GM12878 (cell line): ENCODE measurements at regions not wholly inside any gene's neighbourhood (a gene's known extent, or its start where the extent isn't known, plus 50 kb on each side); places are given as distances from the start of the nearest gene placed in this dataset.

Experiments used
- ATAC-seq: fragments of 200-7000 bp; cut with Tn5 transposase; 3 replicates; pipeline ENCODE4 v1.9.1; 2020; ENCODE audit warnings: mild to moderate bottlenecking, moderate library complexity
- BruUV-seq: library from RNA; stranded (reverse); fragments of 400-500 nt; replicated peaks from 2 replicates; lab custom pipeline; 2021; lab: Mats Ljungman, UMichigan
- CTCF ChIA-PET: fragments of 300-600 bp; sonication (Branson Sonifier 250); formaldehyde crosslinking; extraction: SDS; loops from one replicate; lab custom pipeline; 2021; ENCODE audit warnings: inconsistent platforms; lab: Yijun Ruan, JAX
- POLR2A ChIA-PET: fragments of 350-600 bp; formaldehyde crosslinking; extraction: SDS; loops from one replicate; lab custom pipeline; 2021; ENCODE audit warnings: inconsistent platforms; lab: Charles Lee
- RAD21 ChIA-PET: fragments of 300-600 bp; sonication (Branson Sonifier 250); formaldehyde crosslinking; loops from one replicate; lab custom pipeline; 2023; ENCODE audit warnings: antibody characterized with exemption; ENCODE audit not compliant: unreplicated experiment; lab: Charles Lee
- SMC1A ChIA-PET: fragments of 300-600 bp; sonication (Branson Sonifier 250); formaldehyde crosslinking; loops from one replicate; lab custom pipeline; 2023; ENCODE audit not compliant: unreplicated experiment, uncharacterized antibody; lab: Charles Lee
- DNase-seq: peaks from one replicate; pipeline ENCODE4 v3.0.0-alpha.2; 2011; ENCODE audit warnings: low read depth, low spot score
- FAIRE-seq: peaks from 3 replicates; lab custom pipeline; 2011; peaks lifted over from hg19 to GRCh38; lab: Jason Lieb, UNC
- H2AFZ ChIP-seq: 2 replicates; pipeline ENCODE4 v1.6.0; 2011; ENCODE audit warnings: low read depth, low read length, control low read depth; ENCODE audit not compliant: control insufficient read depth
- H3K27ac ChIP-seq: 2 replicates; pipeline ENCODE4 v1.5.1; 2011; ENCODE audit warnings: control low read depth; ENCODE audit not compliant: control insufficient read depth, insufficient read depth
- H3K27me3 ChIP-seq, 2 experiments: replicated peaks in 1 of 2; 2 replicates each; pipeline versions ENCODE4 v1.6.0 to v1.6.1; 2011; ENCODE audit warnings: low read length in 1 of 2; ENCODE audit not compliant: control insufficient read depth in 2 of 2, insufficient read depth in 2 of 2
- H3K36me3 ChIP-seq, 2 experiments: 2 replicates each; pipeline ENCODE4 v1.5.1; 2011; ENCODE audit warnings: low read length in 1 of 2; ENCODE audit not compliant: control insufficient read depth in 2 of 2, insufficient read depth in 2 of 2
- H3K4me1 ChIP-seq: 2 replicates; pipeline ENCODE4 v1.6.1; 2011; ENCODE audit warnings: mild to moderate bottlenecking, low read length, moderate library complexity, mixed read lengths; ENCODE audit not compliant: control insufficient read depth, insufficient read depth
- H3K4me2 ChIP-seq: 2 replicates; pipeline ENCODE4 v1.6.0; 2011; ENCODE audit warnings: control low read depth; ENCODE audit not compliant: control insufficient read depth, insufficient read depth
- H3K4me3 ChIP-seq: fragments of 200-600 bp; sonication (generic); 2 replicates; pipeline ENCODE4 v1.5.1; 2016
- H3K79me2 ChIP-seq: 2 replicates; pipeline ENCODE4 v1.6.0; 2011; ENCODE audit warnings: low read length; ENCODE audit not compliant: control insufficient read depth, insufficient read depth
- H3K9ac ChIP-seq: 2 replicates; pipeline ENCODE4 v1.8.0; 2011; ENCODE audit warnings: low read length, control low read depth, mixed read lengths; ENCODE audit not compliant: control insufficient read depth, insufficient read depth
- H3K9me3 ChIP-seq: replicated peaks from 3 replicates; pipeline ENCODE4 v1.5.1; 2011; ENCODE audit warnings: mild to moderate bottlenecking, low read length; ENCODE audit not compliant: control insufficient read depth, insufficient read depth
- H4K20me1 ChIP-seq: 2 replicates; pipeline ENCODE4 v1.6.0; 2011; ENCODE audit not compliant: control insufficient read depth, insufficient read depth
- EP300 ChIP-seq, 2 experiments: fragments of 150-350 bp in 1 of 2; IDR thresholded peaks; 2 replicates each; pipeline ENCODE4 v1.6.1; 2011 to 2012; ENCODE audit warnings: low read depth in 2 of 2, low read length in 2 of 2, borderline replicate concordance in 1 of 2, improper control_type of control experiment in 1 of 2, inconsistent platforms in 1 of 2; ENCODE audit not compliant: control insufficient read depth in 1 of 2
- HDAC2 ChIP-seq: fragments of 200-600 bp; sonication (generic); IDR thresholded peaks from 2 replicates; pipeline ENCODE4 v1.6.1; 2017
- IKZF1 ChIP-seq: fragments of 450-650 bp; conservative IDR thresholded peaks from 2 replicates; pipeline ENCODE4 v1.6.1; 2017; ENCODE audit warnings: antibody characterized with exemption, mild to moderate bottlenecking
- MEF2B ChIP-seq: fragments of 450-650 bp; IDR thresholded peaks from 2 replicates; pipeline ENCODE4 v1.6.1; 2018; ENCODE audit warnings: mild to moderate bottlenecking, moderate library complexity; ENCODE audit not compliant: partially characterized antibody, poor library complexity, severe bottlenecking
- MXI1 ChIP-seq: fragments of 150-350 bp; IDR thresholded peaks from 2 replicates; pipeline ENCODE4 v1.6.1; 2011; ENCODE audit warnings: low read depth, mild to moderate bottlenecking, inconsistent platforms, low read length, improper control_type of control experiment
- MYC ChIP-seq: IDR thresholded peaks from 2 replicates; pipeline ENCODE4 v1.6.1; 2011; ENCODE audit warnings: mild to moderate bottlenecking, low read length, moderate library complexity, inconsistent platforms; ENCODE audit not compliant: insufficient read depth, insufficient replicate concordance, insufficient read length, severe bottlenecking
- PAX8 ChIP-seq: fragments of 450-650 bp; IDR thresholded peaks from 2 replicates; pipeline ENCODE4 v1.6.1; 2017; ENCODE audit warnings: mild to moderate bottlenecking, moderate library complexity
- POLR2AphosphoS5 ChIP-seq: IDR thresholded peaks from 2 replicates; pipeline ENCODE4 v1.6.1; 2011; ENCODE audit warnings: mild to moderate bottlenecking, low read length, inconsistent platforms
- RB1 ChIP-seq: fragments of 450-650 bp; formaldehyde crosslinking; IDR thresholded peaks from 2 replicates; pipeline ENCODE4 v1.6.1; 2017; ENCODE audit warnings: mild to moderate bottlenecking, borderline replicate concordance
- SIX5 ChIP-seq: IDR thresholded peaks from 2 replicates; pipeline ENCODE4 v1.6.1; 2011; ENCODE audit warnings: mild to moderate bottlenecking, low read depth, low read length, moderate library complexity; ENCODE audit not compliant: severe bottlenecking
- TAF1 ChIP-seq: IDR thresholded peaks from 2 replicates; pipeline ENCODE4 v1.6.1; 2011; ENCODE audit warnings: mild to moderate bottlenecking, low read depth, low read length, borderline replicate concordance
- TCF12 ChIP-seq: IDR thresholded peaks from 2 replicates; pipeline ENCODE4 v1.6.1; 2011; ENCODE audit warnings: low read depth, mild to moderate bottlenecking, low read length
- ZNF274 ChIP-seq: IDR thresholded peaks from one replicate; pipeline ENCODE4 v1.8.0; 2011; ENCODE audit not compliant: insufficient read length, insufficient read depth
- ZSCAN29 ChIP-seq: fragments of 450-650 bp; IDR thresholded peaks from 2 replicates; pipeline ENCODE4 v1.6.1; 2017; ENCODE audit warnings: mild to moderate bottlenecking, moderate library complexity
- WGBS: methylation state at CpG from one replicate; pipeline ENCODE4 v1.1.6; 2016; ENCODE audit warnings: low lambda C conversion rate; ENCODE audit not compliant: insufficient replicate concordance, insufficient coverage; ENCODE audit errors: missing lambda C conversion rate; 5-methylcytosine and 5-hydroxymethylcytosine counted together
- in situ Hi-C: fragments of 300-500 bp; cut with MboI; formaldehyde crosslinking; loops from 9 replicates; pipeline ENCODE4 v1.14.3; 2018; ENCODE audit warnings: mixed read lengths
- intact Hi-C: fragments of 100-400 bp; cut with micrococcal nuclease; formaldehyde crosslinking; loops from one replicate; pipeline ENCODE4 v1.14.2; 2022; ENCODE audit not compliant: unreplicated experiment
- TF ChIP-seq, protein P1 (sequence below): fragments of 450-650 bp; conservative IDR thresholded peaks from 2 replicates; pipeline ENCODE4 v1.6.1; 2017; ENCODE audit warnings: mild to moderate bottlenecking, moderate library complexity
- TF ChIP-seq, protein P2 (sequence below): fragments of 450-650 bp; IDR thresholded peaks from 2 replicates; pipeline ENCODE4 v1.6.1; 2017; ENCODE audit warnings: mild to moderate bottlenecking

DNA sequence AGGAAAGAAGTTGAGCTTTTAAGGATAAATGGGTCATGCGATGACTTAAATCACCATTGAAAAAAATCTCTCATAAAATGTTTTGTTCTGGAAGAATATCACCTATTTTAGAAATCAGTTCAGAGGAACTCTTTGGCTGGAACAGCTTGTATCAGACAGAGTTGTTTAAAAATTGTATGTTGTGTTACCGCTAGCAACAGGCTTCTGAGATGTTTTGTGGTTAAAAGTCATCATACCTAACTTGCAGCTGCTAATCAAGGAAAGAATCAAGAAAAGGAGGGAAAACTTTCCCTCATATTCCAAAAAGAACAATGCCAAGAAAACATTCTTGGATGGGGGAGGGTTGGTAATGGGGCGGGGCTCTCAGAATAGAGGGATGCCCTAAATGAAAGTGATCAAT lies 220.7 kb upstream of the CITED2 start:
- Histone ChIP-seq H3K4me1 (no peaks in the 10 kb centered on the region), H3K79me2 (no peaks in the 10 kb centered on the region), H3K27ac (no peak overlapping the region), H3K27me3 (no peaks in the 10 kb centered on the region), H3K4me2 (no peak overlapping the region), H3K9me3 (no peaks in the 10 kb centered on the region), H4K20me1 (no peaks in the 10 kb centered on the region), H3K36me3 (no peaks in the 10 kb centered on the region), H3K4me3 (no peak overlapping the region), H2AFZ (no peak overlapping the region), H3K9ac (no peak overlapping the region)
- in situ Hi-C loops (no loop called here), intact Hi-C loops (no loop called here)
- ATAC-seq (no peak; the same call in 2 of the 3 replicates), DNase-seq (no peak), FAIRE-seq (no peak)
- SMC1A ChIA-PET, result interaction anchor here (0.5 to 1.5 kb wide), 12 partner anchors 9 to 247 kb away, joined by 3 to 8 read pairs (median 3); no protein-coding TSS in a partner anchor
- TF ChIP-seq RB1 (no peak), EP300 (IDR thresholded peaks at IDR 0.05; ENCODE audit: borderline replicate concordance in 1 of 2, control insufficient read depth in 1 of 2, low read depth in 2 of 2, low read length in 2 of 2) (no peak), HDAC2 (no peak), PAX8 (no peak), TCF12 (no peak), MYC (no peak), IKZF1 (no peak), ZNF274 (no peak), POLR2AphosphoS5 (no peak), TAF1 (no peak), ZSCAN29 (no peak), SIX5 (no peak), MEF2B (no peak), MXI1 (no peak)
- TF ChIP-seq, protein P1, sequence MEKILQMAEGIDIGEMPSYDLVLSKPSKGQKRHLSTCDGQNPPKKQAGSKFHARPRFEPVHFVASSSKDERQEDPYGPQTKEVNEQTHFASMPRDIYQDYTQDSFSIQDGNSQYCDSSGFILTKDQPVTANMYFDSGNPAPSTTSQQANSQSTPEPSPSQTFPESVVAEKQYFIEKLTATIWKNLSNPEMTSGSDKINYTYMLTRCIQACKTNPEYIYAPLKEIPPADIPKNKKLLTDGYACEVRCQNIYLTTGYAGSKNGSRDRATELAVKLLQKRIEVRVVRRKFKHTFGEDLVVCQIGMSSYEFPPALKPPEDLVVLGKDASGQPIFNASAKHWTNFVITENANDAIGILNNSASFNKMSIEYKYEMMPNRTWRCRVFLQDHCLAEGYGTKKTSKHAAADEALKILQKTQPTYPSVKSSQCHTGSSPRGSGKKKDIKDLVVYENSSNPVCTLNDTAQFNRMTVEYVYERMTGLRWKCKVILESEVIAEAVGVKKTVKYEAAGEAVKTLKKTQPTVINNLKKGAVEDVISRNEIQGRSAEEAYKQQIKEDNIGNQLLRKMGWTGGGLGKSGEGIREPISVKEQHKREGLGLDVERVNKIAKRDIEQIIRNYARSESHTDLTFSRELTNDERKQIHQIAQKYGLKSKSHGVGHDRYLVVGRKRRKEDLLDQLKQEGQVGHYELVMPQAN, result no peak
- TF ChIP-seq, protein P2, sequence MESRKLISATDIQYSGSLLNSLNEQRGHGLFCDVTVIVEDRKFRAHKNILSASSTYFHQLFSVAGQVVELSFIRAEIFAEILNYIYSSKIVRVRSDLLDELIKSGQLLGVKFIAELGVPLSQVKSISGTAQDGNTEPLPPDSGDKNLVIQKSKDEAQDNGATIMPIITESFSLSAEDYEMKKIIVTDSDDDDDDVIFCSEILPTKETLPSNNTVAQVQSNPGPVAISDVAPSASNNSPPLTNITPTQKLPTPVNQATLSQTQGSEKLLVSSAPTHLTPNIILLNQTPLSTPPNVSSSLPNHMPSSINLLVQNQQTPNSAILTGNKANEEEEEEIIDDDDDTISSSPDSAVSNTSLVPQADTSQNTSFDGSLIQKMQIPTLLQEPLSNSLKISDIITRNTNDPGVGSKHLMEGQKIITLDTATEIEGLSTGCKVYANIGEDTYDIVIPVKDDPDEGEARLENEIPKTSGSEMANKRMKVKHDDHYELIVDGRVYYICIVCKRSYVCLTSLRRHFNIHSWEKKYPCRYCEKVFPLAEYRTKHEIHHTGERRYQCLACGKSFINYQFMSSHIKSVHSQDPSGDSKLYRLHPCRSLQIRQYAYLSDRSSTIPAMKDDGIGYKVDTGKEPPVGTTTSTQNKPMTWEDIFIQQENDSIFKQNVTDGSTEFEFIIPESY, result no peak
- CTCF ChIA-PET, result interaction anchor here (0.6 to 3.7 kb wide), 3 partner anchors 14 to 225 kb away, joined by 3 to 22 read pairs (median 5); no protein-coding TSS in a partner anchor
- BruUV-seq, result no TSS peak
- RAD21 ChIA-PET, result interaction anchor here (0.9 to 1.2 kb wide), 3 partner anchors 146 to 779 kb away, joined by 3 to 5 read pairs (median 4); partner anchors contain the start of gene CITED2
- 96% methylated on average over 3 of the region's 3 CpGs for WGBS
- POLR2A ChIA-PET, result interaction anchor here (0.6 kb wide), 1 partner anchor 169 kb away, joined by 4 read pairs; no protein-coding TSS in a partner anchor
